GM21825 (cell line): ENCODE measurements at regions not wholly inside any gene's neighbourhood (a gene's known extent, or its start where the extent isn't known, plus 50 kb on each side); places are given as distances from the start of the nearest gene placed in this dataset.
"Not testable (repeated sequence)": the region's sequence is repeated elsewhere in the genome, so short reads cannot be mapped to it uniquely, and the experiment has no call there.

Experiments used
- ATAC-seq: cut with Tn5 transposase; IDR thresholded peaks from one replicate; pipeline ENCODE4 v1.9.1; 2021; ENCODE audit warnings: mild to moderate bottlenecking, moderate library complexity; ENCODE audit not compliant: unreplicated experiment

DNA sequence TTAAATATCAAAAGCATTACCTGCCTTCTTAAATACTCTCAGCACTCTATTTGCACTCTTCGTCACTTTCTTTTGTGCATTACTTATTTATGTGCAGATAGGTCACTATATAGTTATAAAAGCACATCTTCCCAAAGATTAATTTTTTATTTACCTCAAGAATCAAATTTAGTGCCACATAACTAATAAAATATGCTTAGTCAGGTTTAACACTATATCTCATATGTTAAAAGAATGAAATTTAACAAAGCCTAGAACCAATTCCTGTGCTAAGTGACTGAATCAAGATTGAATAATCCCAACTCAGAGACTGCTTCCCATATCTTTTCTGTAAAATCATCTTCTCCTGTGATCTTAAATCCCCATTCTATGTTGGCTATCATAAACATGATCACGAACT, 957.5 kb upstream of the NXPH2 start:
- no peak for ATAC-seq

DNA sequence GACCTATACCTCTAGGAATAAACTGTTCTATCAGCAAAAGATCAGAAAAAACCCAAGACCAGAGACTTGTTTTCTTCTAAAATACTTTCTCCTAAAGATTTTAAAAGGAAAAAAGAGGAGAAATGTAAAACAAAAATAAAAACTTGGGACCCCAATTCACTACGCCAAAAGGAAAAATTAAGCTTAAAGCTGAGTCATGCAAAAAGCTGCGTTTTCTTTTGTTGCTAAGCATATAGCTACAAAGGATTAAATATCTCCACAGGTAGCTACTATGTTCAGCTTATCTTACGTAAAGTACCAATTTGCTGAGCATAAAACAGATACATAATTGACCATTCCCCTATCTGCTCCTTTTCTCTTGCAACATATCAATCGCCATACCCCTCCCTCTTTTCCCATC, 950.0 kb upstream of the NXPH2 start:
- no peak for ATAC-seq

DNA sequence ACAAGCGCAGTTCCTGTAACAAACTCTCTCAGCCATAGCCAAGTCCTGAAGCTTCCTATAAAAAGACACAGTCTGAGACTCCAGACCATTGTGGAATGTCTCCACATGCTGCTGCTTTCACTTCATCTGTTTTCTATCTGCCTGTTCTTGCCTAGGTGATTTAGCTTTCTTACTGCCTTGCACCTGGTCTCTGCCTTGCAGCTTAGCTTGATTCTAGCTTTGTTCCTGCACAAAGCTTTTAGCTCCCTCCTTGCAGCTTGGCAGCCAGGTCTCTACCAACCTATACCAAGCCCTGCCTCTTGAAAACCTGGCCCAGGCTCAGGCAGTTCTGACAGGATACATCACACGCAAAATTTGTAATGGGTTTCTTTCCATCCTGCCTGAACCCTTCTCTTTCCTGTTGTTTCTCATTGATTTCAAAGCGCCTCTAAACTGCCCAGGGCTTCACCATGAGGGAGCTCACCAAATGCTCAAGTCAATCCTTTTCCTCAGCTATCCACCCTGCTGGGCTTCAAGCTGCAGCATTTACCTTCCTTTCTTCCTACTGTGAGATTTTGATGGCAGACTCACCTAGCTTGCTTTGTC, 941.3 kb upstream of the NXPH2 start:
- ATAC-seq, result no peak

DNA sequence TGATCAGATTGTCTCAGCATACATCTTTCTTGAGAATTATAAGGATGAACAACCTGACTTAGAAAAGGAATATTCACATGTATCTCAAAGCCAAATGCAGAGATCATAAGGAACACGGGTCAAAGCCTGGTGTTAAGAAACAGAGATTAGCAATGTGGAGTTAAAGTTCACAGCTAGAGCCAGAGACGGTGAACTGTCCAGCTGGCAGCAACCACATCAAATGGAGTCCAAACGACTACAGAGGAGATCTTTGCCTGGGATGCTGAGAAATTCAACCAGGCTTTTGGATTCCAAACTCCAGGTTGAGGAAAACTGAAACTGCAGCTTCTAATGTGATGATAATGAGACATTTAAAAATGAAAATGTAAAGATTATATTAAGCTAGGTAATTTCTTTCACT, 939.9 kb upstream of the NXPH2 start:
- no peak for ATAC-seq

DNA sequence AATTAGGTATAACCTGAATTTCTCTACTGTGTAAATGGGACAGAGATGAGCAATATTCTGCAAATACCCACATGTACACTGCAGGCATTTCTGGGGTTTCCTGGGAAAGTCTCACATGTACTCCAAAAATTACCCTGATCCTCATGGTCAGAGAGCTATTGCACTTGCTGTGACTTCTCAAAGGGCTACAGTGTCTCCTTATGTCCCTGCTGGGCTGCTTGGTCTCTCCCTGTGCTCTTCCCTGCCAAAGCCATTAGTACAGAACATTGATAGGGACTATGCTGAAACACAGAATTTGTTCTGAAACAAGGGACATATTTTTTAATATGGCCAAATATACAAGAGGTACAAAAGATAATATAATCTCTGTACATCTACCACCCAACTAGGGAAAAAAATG, 924.4 kb upstream of the NXPH2 start:
- ATAC-seq, result no peak

DNA sequence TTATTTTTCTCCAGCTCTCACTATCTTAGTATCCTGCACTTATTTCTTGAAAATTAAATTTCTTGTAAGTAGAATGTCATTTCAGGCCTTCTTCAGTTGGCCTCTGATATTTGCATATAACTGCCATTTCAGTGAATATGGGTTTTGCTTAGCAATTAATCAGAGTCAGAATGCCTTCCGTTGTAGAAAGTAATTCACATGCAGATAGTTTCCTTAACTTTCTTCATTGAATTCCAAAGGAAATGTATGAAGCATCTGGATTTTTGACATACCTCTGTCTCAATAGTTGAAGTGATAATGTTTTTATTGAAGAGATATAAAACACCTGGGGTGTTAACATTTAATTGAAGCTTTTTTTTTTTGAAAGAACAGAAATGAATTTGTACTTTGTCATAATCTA, 914.1 kb upstream of the NXPH2 start:
- no peak for ATAC-seq

DNA sequence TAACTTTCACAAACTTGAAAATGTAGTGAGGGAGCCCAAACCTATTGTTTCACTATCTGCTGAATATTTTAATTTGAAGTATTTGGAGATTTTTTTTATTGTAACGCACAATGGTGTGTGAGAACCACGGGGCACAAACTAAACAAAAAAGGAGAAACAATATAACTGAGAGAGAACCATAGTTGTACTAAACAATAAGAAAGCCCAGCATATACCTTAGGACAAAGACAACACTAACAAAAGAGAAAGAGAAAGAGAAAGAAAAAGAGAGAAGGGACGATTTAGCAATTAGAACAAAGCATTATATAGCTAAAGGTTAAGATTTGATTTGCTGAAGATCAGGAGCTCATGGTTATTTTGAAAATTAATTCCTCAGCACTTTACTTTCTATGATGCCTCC, 906.0 kb upstream of the NXPH2 start:
- ATAC-seq, result no peak

DNA sequence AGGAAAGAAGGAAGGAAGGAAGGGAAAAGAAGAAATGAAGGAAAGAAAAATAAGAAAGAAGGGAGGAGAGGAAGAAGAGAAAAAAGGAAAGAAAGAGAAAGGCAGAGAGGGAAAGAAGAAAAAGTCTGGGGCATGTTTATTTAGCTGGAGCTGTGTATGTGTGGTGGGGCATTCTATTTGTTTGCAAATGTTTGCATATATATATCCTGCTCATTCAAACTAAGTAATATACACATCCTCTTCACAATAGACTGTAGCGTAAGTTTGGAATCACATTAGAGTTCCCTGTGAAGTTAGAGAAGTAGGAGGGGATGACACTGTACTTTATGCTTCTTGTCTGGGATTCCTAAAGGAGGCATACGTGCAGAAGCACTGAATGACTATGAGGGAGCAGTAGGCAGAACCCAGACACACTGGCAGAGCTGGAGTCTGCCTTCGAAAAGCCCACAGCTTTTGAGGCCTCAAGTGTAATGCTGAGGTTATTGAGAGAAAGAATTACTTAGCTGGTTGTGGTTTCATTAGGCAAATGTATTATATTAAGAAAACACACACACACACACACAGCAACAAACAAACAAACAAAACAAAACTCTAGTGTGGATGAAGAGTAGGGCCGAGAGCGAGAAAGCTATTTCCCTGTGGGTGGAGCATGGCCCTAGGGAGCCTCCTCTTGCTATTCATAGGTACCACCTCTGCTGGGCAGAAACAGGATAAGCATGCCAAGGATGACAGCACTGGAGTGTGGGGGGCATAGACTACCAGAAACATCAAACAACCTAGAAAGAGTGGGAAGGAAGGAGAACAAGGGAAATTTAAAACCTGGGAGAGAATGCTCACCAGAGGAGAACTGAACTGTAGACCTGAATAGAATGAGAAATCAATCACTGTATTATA, 905.1 kb upstream of the NXPH2 start:
- no peak for ATAC-seq

DNA sequence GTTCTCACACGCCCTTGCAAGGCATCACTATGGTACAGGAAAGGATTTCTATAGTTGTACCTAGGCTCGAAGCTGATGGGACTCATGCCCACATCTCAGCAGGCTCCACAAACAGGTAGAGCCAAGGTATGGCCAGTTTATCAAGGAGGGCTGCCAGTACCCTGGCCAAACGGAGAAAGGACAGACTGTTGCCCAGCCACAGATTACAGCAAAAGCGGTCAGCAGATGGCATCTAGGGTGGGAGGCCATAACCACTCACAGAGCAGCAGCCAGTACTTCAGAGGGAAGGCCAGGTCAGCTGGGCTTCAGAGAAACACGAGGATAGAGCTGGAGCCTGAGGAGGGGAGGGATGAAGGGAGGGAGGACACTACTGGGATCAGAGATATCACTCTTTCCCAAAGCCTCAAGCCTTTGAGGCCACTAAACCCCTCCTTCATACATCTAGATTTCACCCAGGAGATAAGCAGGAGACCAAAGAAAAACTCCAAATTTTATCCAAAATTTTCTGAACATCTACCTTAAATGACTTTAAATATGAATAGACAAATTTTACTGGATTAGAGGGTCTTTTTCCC, 904.2 kb upstream of the NXPH2 start:
- no peak for ATAC-seq

DNA sequence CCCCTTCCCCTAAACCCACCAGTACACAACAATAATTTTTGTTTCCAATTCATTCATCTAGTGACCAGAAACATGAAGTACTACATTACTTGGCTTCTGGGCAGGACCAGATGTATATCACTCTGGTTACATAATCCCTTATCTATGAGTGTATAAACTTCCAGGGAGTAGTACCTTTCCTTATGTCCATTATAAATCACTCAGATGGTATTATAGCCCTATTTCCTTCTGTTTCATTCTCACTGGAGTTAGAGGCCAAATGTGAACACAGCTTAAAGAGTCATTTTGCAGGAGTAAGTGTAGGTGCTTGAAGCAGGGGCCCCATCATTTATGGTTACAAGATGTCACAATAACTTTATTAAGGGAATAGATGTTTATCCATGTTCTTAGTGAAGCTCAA, 894.4 kb upstream of the NXPH2 start:
- ATAC-seq, result no peak

DNA sequence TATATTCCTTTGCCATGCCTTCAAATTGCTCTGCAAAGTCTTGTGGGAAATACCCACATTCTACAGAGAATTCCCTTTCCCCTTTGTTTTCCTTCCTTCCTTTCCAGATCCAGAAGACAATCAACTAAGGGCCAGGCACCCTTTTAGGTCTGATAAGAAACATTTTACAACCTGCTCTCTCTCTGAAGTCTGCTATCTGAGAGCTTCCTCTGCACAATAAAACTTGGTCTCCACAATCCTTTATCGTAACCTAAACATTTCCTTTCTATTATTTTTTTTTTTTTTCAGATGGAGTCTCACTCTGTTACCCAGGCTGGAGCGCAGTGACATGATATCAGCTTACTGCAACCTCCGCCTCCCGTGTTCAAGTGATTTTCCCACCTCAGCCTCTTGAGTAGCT, 893.3 kb upstream of the NXPH2 start:
- ATAC-seq, result not testable (repeated sequence)

DNA sequence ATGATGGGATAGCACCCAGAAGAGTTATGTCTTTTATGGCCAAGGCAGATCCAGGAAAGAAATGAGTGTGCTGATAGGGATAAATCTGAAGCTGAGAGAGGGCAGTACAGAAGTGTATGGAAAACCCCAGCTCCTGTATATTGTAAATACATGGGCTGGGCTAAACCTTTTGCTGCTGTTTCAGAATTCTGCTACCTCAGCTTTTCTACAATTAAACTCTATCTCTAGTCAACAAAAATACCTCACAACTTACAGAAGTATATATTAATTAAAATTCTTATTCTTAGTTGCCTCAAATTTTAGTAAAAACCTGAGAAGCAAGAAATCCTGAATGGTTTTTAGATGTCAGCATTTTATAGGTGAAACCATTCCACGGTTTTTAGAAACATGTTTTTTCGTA, 889.5 kb upstream of the NXPH2 start:
- no peak for ATAC-seq

DNA sequence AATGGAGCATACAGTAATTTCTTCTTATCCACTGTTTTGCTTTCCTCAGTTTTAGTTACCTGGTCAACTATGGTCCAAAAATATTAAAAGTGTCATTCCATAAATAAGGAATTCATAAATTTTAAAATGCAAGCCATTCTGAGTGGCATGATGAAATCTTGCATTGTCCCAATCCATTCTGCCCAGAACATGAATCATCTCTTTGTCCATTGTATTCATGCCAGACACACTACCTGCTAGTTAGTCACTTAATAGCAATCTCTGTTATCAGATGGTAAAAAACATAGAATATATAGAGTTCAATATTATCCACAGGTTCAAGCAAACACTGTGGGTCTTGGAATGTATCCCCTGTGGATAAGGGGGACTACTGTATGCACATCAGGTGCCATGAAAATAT, 872.2 kb upstream of the NXPH2 start:
- no peak for ATAC-seq

DNA sequence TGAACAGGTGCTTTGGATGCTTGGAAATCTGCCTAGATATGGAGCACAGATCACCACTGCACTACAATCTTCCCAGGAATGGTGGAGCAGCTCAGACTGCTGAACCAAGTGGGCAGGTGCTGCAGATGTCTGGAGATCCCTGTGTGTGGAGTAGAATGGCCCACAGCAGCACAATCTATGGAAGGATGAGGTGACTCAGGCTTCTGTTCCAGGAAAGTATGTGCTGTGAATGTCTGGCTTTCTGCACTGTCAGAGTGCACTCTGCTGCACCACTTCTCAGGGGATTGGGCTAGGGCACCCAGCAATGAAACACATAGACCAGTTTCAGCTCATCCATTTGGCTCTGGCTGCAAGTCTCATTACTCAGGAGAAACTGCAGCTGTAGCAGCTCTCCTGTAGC, 865.4 kb upstream of the NXPH2 start:
- no peak for ATAC-seq

DNA sequence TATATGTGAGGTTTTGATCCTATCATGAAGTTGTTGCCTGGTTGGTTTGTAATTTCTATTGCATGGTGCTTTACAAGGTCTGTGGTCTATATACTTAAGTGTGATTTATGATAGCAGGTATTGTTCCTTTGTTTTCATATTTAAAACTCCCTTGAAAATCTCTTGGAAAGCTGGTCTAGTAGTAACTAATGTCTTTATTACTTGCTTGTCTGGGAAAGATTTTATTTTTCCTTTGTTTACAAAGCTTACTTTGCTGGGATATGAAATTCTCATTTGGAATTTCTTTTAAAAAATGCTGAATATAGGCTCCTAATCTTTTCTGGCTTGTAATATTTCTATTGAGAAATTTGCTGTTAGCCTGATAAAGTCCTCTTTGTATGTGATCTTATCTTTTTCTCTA, 862.9 kb upstream of the NXPH2 start:
- ATAC-seq, result no peak

DNA sequence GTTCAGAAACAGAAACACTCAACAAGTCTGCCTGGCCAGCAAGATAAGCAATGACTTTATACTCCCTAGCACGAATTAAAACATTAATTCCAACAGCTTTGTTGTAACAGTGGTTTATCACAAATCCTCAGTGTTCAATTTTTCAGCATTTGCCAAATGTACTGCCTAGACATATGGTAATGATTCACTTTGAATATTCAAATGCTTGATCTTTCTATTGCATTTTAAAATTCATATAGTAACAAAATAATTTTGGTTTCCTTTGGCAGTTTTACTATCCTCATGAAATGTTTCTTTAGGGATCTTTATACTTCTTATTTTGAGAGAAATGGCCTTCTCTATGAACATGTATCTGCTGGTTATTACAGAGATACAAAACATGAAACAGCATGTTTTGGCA, 851.8 kb upstream of the NXPH2 start:
- no peak for ATAC-seq

DNA sequence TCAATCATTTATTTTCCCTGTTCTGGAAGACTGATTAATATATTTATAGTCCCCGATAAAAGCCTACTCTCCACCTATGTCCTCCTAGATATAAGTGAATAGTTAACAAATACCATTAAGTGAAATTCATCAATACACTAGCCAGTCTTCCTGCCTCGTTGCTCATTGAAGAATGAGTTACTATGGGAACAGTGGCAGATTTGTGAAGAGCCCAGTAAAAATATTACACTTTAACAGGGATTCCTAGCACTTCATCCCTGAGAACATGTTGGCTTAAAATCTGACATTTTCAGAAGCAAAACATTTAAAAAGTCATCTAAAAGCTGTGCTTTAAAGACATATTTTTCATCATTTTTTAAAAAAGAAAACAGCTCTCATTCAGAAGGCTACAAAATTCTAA, 848.7 kb upstream of the NXPH2 start:
- ATAC-seq, result no peak

DNA sequence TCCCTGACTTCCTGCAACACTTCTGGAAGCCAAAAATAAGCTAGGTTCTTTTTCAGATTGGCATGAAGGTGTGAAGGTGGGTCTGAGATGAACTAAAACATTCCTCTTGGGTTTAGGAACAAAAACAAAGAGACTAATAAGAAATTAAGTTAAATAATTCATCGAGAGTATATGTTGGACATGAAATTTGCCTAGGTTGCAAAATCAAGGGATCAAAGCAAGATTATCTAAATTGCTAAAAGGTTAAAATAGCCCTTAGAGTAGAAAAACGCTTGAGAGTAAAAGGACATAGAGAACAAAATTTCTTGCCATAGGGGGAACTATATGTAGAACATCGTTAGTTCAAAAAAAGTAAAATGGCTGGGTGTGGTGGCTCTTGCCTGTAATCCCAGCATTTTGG, 845.9 kb upstream of the NXPH2 start:
- ATAC-seq, result no peak

DNA sequence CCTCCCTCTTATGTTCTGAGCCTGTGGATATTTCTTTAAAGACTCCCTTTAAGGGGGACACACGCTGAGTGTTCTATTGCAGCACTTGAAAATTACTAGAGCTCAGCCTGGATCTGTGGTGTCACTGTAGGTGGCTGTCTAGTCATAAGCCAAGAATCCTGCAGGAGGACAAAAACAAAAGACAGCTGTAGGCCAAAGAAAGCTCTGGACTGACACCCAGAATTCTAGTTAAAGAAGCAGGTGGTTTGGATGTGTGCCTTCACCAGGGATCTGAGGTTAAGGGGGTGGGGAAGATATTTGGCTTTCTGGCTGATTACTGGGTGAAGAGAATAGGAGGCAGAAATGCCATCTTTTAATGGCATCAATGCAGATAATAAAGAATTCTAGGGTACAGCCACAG, 842.5 kb upstream of the NXPH2 start:
- ATAC-seq, result no peak

DNA sequence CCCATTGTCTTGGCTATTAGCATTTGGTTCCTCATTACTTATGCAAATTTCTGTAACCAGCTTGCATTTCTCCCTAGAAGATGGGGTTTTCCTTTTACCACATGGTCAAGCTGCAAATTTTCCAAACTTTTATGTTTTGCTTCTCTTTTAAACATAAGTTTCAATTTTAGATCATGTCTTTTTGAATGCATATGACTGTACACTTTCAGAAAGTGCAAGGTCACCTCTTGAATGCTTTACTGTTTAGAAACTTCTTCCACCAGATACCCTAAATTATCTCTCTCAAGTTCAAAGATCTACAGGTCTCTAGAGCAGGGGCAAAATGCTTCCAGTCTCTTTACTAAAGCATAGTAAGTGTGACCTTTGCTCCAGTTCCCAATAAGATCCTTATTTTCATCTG, 837.6 kb upstream of the NXPH2 start:
- ATAC-seq, result no peak

DNA sequence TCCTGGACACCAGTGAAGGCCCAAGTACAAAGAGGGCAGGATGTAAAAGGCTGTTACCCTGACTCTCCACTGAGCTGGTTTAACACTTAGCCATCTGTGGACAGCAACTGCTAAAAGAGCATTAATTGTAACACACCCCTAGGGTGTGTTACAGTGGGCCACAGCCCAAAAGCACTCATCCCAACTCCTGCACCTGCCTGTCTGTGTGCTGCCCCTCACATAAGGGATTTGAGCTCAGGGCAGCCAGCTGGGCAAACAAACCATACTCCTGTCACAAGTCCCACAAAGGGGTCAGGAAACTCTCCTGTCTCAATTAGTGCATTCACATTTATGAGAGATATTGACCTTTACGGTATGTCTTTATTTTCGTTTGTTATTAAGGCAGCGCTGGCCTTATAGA, 833.1 kb upstream of the NXPH2 start:
- ATAC-seq, result no peak

DNA sequence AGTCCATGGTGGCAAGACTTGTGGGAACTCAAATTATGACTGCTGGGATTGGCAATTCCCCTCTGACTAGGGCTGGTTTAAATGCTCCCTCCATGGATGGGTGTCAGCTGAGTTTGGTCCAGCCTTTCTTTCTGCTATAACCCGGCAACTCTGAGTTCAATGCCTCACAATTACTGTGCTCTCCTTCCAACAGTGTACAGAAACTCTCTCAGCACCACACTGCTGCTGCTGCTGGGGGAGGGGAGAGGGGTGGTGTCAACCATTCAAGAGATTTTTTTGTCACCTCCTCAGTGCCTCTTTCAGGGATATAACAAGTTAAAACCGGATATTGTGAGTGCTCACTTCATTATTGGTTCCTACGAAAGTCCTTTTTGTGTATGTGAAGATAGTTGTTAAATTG, 830.3 kb upstream of the NXPH2 start:
- ATAC-seq, result no peak
